ENCODE measurements at regions not wholly inside any gene's neighbourhood (a gene's known extent, or its start where the extent isn't known, plus 50 kb on each side); places are given as distances from the start of the nearest gene placed in this dataset.

- no peaks in the 10 kb centered on the region for H3K4me1 ChIP-seq (ENCODE audit: control insufficient read depth, insufficient read depth, low read length)
- no peak overlapping the region for H3K4me3 ChIP-seq (ENCODE audit: low read depth, low read length)
- H3K27me3 ChIP-seq (ENCODE audit: control insufficient read depth, insufficient read depth, low read length) = no peaks in the 10 kb centered on the region
- no peaks in the 10 kb centered on the region for H3K36me3 ChIP-seq (ENCODE audit: control insufficient read depth, insufficient read depth, low read length)
- H3K27ac ChIP-seq (ENCODE audit: low read depth, low read length) = no peak overlapping the region
- H3K9ac ChIP-seq (ENCODE audit: low read depth, low read length) = no peak overlapping the region
- H3K9me3 ChIP-seq (ENCODE audit: control insufficient read depth, insufficient read depth, low read length) = no peaks in the 10 kb centered on the region
Measured at GRCh38 chr12:87651670-87652425, 377.4 kb downstream of the C12orf50 start.

GRCh38 chr12:87642245-87642644 lies 387.0 kb downstream of the C12orf50 start:
- no peak overlapping the region for H3K27ac ChIP-seq (ENCODE audit: low read depth, low read length)
- no peaks in the 10 kb centered on the region for H3K27me3 ChIP-seq (ENCODE audit: control insufficient read depth, insufficient read depth, low read length)
- no peaks in the 10 kb centered on the region for H3K36me3 ChIP-seq (ENCODE audit: control insufficient read depth, insufficient read depth, low read length)
- H3K4me1 ChIP-seq (ENCODE audit: control insufficient read depth, insufficient read depth, low read length) = peaks cover 4% of the 10 kb centered on the region; the same call in 1 of the 2 replicates
- no peaks in the 10 kb centered on the region for H3K9me3 ChIP-seq (ENCODE audit: control insufficient read depth, insufficient read depth, low read length)
- no peak overlapping the region for H3K9ac ChIP-seq (ENCODE audit: low read depth, low read length)
- H3K4me3 ChIP-seq (ENCODE audit: low read depth, low read length) = no peak overlapping the region

GRCh38 chr12:87618199-87618598 lies 411.0 kb downstream of the C12orf50 start:
- Histone ChIP-seq H3K4me1 (ENCODE audit: control insufficient read depth, insufficient read depth, low read length) (peaks cover 10% of the 10 kb centered on the region; the same call in 1 of the 2 replicates), H3K9me3 (ENCODE audit: control insufficient read depth, insufficient read depth, low read length) (no peaks in the 10 kb centered on the region), H3K27me3 (ENCODE audit: control insufficient read depth, insufficient read depth, low read length) (no peaks in the 10 kb centered on the region)

GRCh38 chr12:87612996-87613395 lies 416.2 kb downstream of the C12orf50 start:
- Histone ChIP-seq H3K9ac (ENCODE audit: low read depth, low read length) (no peak overlapping the region), H3K27me3 (ENCODE audit: control insufficient read depth, insufficient read depth, low read length) (no peaks in the 10 kb centered on the region), H3K36me3 (ENCODE audit: control insufficient read depth, insufficient read depth, low read length) (no peaks in the 10 kb centered on the region), H3K4me1 (ENCODE audit: control insufficient read depth, insufficient read depth, low read length) (peaks cover 20% of the 10 kb centered on the region; the same call in 1 of the 2 replicates), H3K9me3 (ENCODE audit: control insufficient read depth, insufficient read depth, low read length) (no peaks in the 10 kb centered on the region), H3K27ac (ENCODE audit: low read depth, low read length) (no peak overlapping the region), H3K4me3 (ENCODE audit: low read depth, low read length) (no peak overlapping the region)

More at GRCh38 chr12:87618199-87618598, 411.0 kb downstream of the C12orf50 start:
- Histone ChIP-seq H3K9ac (ENCODE audit: low read depth, low read length) (no peak overlapping the region), H3K4me3 (ENCODE audit: low read depth, low read length) (no peak overlapping the region), H3K36me3 (ENCODE audit: control insufficient read depth, insufficient read depth, low read length) (no peaks in the 10 kb centered on the region), H3K27ac (ENCODE audit: low read depth, low read length) (no peak overlapping the region)

GRCh38 chr12:87608321-87608720 lies 420.9 kb downstream of the C12orf50 start:
- H3K27ac ChIP-seq (ENCODE audit: low read depth, low read length) = no peak overlapping the region

GRCh38 chr12:87603727-87604126 lies 425.5 kb downstream of the C12orf50 start:
- H3K36me3 ChIP-seq (ENCODE audit: control insufficient read depth, insufficient read depth, low read length) = no peaks in the 10 kb centered on the region
- H3K4me3 ChIP-seq (ENCODE audit: low read depth, low read length) = no peak overlapping the region
- H3K9ac ChIP-seq (ENCODE audit: low read depth, low read length) = no peak overlapping the region
- no peaks in the 10 kb centered on the region for H3K27me3 ChIP-seq (ENCODE audit: control insufficient read depth, insufficient read depth, low read length)
- peaks cover 4% of the 10 kb centered on the region; the same call in 1 of the 2 replicates for H3K4me1 ChIP-seq (ENCODE audit: control insufficient read depth, insufficient read depth, low read length)
- H3K9me3 ChIP-seq (ENCODE audit: control insufficient read depth, insufficient read depth, low read length) = no peaks in the 10 kb centered on the region
- H3K27ac ChIP-seq (ENCODE audit: low read depth, low read length) = no peak overlapping the region

More at GRCh38 chr12:87608321-87608720, 420.9 kb downstream of the C12orf50 start:
- Histone ChIP-seq H3K4me1 (ENCODE audit: control insufficient read depth, insufficient read depth, low read length) (peaks cover 10% of the 10 kb centered on the region; the same call in 1 of the 2 replicates), H3K36me3 (ENCODE audit: control insufficient read depth, insufficient read depth, low read length) (no peaks in the 10 kb centered on the region), H3K9ac (ENCODE audit: low read depth, low read length) (no peak overlapping the region), H3K9me3 (ENCODE audit: control insufficient read depth, insufficient read depth, low read length) (no peaks in the 10 kb centered on the region), H3K4me3 (ENCODE audit: low read depth, low read length) (no peak overlapping the region), H3K27me3 (ENCODE audit: control insufficient read depth, insufficient read depth, low read length) (no peaks in the 10 kb centered on the region)

GRCh38 chr12:87599459-87599858 lies 429.7 kb downstream of the C12orf50 start:
- no peaks in the 10 kb centered on the region for H3K4me1 ChIP-seq (ENCODE audit: control insufficient read depth, insufficient read depth, low read length)
- no peak overlapping the region for H3K9ac ChIP-seq (ENCODE audit: low read depth, low read length)
- H3K36me3 ChIP-seq (ENCODE audit: control insufficient read depth, insufficient read depth, low read length) = no peaks in the 10 kb centered on the region
- H3K27ac ChIP-seq (ENCODE audit: low read depth, low read length) = no peak overlapping the region
- H3K9me3 ChIP-seq (ENCODE audit: control insufficient read depth, insufficient read depth, low read length) = no peaks in the 10 kb centered on the region
- no peak overlapping the region for H3K4me3 ChIP-seq (ENCODE audit: low read depth, low read length)
- no peaks in the 10 kb centered on the region for H3K27me3 ChIP-seq (ENCODE audit: control insufficient read depth, insufficient read depth, low read length)

- H3K9ac ChIP-seq (ENCODE audit: low read depth, low read length) = no peak overlapping the region
- H3K4me3 ChIP-seq (ENCODE audit: low read depth, low read length) = no peak overlapping the region
- no peaks in the 10 kb centered on the region for H3K4me1 ChIP-seq (ENCODE audit: control insufficient read depth, insufficient read depth, low read length)
- H3K9me3 ChIP-seq (ENCODE audit: control insufficient read depth, insufficient read depth, low read length) = no peaks in the 10 kb centered on the region
- no peaks in the 10 kb centered on the region for H3K27me3 ChIP-seq (ENCODE audit: control insufficient read depth, insufficient read depth, low read length)
- no peak overlapping the region for H3K27ac ChIP-seq (ENCODE audit: low read depth, low read length)
- no peaks in the 10 kb centered on the region for H3K36me3 ChIP-seq (ENCODE audit: control insufficient read depth, insufficient read depth, low read length)
Measured at GRCh38 chr12:87597114-87597513, 432.1 kb downstream of the C12orf50 start.

GRCh38 chr12:87596636-87597035 lies 432.6 kb downstream of the C12orf50 start:
- Histone ChIP-seq H3K27ac (ENCODE audit: low read depth, low read length) (no peak overlapping the region), H3K27me3 (ENCODE audit: control insufficient read depth, insufficient read depth, low read length) (no peaks in the 10 kb centered on the region), H3K9me3 (ENCODE audit: control insufficient read depth, insufficient read depth, low read length) (no peaks in the 10 kb centered on the region), H3K9ac (ENCODE audit: low read depth, low read length) (no peak overlapping the region), H3K36me3 (ENCODE audit: control insufficient read depth, insufficient read depth, low read length) (no peaks in the 10 kb centered on the region), H3K4me3 (ENCODE audit: low read depth, low read length) (no peak overlapping the region), H3K4me1 (ENCODE audit: control insufficient read depth, insufficient read depth, low read length) (no peaks in the 10 kb centered on the region)

GRCh38 chr12:87596134-87596533 lies 433.1 kb downstream of the C12orf50 start:
- Histone ChIP-seq H3K9ac (ENCODE audit: low read depth, low read length) (no peak overlapping the region), H3K27me3 (ENCODE audit: control insufficient read depth, insufficient read depth, low read length) (no peaks in the 10 kb centered on the region), H3K27ac (ENCODE audit: low read depth, low read length) (no peak overlapping the region), H3K9me3 (ENCODE audit: control insufficient read depth, insufficient read depth, low read length) (no peaks in the 10 kb centered on the region), H3K4me1 (ENCODE audit: control insufficient read depth, insufficient read depth, low read length) (no peaks in the 10 kb centered on the region), H3K4me3 (ENCODE audit: low read depth, low read length) (no peak overlapping the region), H3K36me3 (ENCODE audit: control insufficient read depth, insufficient read depth, low read length) (no peaks in the 10 kb centered on the region)

GRCh38 chr12:87585882-87586557 lies 443.2 kb downstream of the C12orf50 start:
- no peak overlapping the region for H3K27ac ChIP-seq (ENCODE audit: low read depth, low read length)
- H3K4me1 ChIP-seq (ENCODE audit: control insufficient read depth, insufficient read depth, low read length) = no peaks in the 10 kb centered on the region
- H3K9ac ChIP-seq (ENCODE audit: low read depth, low read length) = no peak overlapping the region
- no peak overlapping the region for H3K4me3 ChIP-seq (ENCODE audit: low read depth, low read length)
- no peaks in the 10 kb centered on the region for H3K9me3 ChIP-seq (ENCODE audit: control insufficient read depth, insufficient read depth, low read length)
- no peaks in the 10 kb centered on the region for H3K36me3 ChIP-seq (ENCODE audit: control insufficient read depth, insufficient read depth, low read length)
- no peaks in the 10 kb centered on the region for H3K27me3 ChIP-seq (ENCODE audit: control insufficient read depth, insufficient read depth, low read length)
